ENCODE measurements at regions not wholly inside any gene's neighbourhood (a gene's known extent, or its start where the extent isn't known, plus 50 kb on each side); places are given as distances from the start of the nearest gene placed in this dataset.

DNA sequence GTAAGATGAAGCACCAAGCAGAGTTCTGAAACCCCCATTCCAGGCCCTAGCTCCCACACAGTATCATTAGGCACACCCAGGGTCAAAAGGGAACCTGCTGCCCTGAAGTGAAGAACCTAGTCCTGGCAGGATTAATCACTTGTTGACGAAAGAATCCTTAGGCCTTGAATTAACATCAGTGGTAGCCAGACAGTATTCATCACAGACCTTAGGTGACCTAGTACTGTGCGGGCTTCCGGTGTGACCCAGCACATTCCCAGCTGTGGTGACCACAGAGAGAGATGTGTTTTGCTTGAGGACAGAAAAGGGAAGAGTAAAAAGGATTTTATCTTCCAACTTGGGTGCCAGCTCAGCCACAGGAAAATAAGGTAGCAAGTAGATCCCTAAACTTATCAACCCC lies 1071.4 kb upstream of the FAM98A start:
- TF ChIP-seq, protein P1, sequence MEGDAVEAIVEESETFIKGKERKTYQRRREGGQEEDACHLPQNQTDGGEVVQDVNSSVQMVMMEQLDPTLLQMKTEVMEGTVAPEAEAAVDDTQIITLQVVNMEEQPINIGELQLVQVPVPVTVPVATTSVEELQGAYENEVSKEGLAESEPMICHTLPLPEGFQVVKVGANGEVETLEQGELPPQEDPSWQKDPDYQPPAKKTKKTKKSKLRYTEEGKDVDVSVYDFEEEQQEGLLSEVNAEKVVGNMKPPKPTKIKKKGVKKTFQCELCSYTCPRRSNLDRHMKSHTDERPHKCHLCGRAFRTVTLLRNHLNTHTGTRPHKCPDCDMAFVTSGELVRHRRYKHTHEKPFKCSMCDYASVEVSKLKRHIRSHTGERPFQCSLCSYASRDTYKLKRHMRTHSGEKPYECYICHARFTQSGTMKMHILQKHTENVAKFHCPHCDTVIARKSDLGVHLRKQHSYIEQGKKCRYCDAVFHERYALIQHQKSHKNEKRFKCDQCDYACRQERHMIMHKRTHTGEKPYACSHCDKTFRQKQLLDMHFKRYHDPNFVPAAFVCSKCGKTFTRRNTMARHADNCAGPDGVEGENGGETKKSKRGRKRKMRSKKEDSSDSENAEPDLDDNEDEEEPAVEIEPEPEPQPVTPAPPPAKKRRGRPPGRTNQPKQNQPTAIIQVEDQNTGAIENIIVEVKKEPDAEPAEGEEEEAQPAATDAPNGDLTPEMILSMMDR (conservative IDR thresholded peaks at IDR 0.05; ENCODE audit: low read depth), result no peak
- POLR2A ChIA-PET (ENCODE audit: low non-redundant PET), result no interaction called here
- CTCF ChIA-PET, result no interaction called here
- no peak for DNase-seq (ENCODE audit: low spot score)
- H3K27ac ChIP-seq, result no peak overlapping the region

DNA sequence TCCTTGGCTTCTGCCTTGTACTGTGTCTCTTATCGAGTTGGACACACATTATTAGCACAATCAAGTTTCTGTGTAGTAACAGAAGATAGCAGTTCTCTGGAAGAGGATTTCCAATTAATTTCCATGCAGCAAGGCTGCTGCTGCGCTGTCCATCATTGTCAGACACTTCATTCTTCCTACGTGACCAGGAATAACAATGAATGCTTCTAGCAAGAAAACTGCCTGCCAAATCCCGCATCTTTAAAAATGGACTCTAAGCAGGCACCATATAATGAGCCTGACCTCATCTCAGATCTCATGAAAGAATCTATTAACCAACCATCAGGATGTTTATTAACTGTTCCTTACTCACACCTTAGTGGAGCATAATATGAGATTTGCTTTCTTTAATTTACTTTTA lies 1067.7 kb upstream of the FAM98A start:
- ChIA-PET POLR2A (ENCODE audit: low non-redundant PET) (no interaction called here), CTCF (no interaction called here)
- DNase-seq (ENCODE audit: low spot score), result no peak
- TF ChIP-seq, protein P1 (conservative IDR thresholded peaks at IDR 0.05; ENCODE audit: low read depth), result no peak
- H3K27ac ChIP-seq, result no peak overlapping the region

- POLR2A ChIA-PET (ENCODE audit: low non-redundant PET), result no interaction called here
- DNase-seq (ENCODE audit: low spot score), result no peak
- CTCF ChIA-PET, result no interaction called here
- no peak overlapping the region for H3K27ac ChIP-seq
- TF ChIP-seq, protein P1 (conservative IDR thresholded peaks at IDR 0.05; ENCODE audit: low read depth), result no peak
Observed at GRCh38 chr2:34664266-34664665, 1065.2 kb upstream of the FAM98A start.

DNA sequence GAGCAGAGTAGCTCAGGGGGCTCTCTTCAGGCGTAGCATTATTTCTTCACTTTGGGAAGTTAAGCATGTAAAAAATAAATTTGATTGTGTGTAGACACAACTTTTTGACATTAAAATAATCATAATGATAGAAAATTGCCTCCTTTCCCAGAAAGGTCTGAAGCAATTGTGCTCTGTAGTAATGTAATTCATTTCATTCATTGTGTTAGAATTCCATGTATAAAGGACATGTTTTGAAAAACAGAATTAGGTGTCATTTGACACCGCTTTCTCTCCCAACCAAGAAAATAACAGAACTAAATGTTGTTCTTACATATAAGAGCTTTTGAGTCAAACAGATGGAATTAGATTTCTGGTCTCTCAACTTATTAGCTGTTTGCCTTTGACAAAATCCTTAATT lies 1064.2 kb upstream of the FAM98A start:
- DNase-seq (ENCODE audit: low spot score), result no peak
- POLR2A ChIA-PET (ENCODE audit: low non-redundant PET), result no interaction called here
- TF ChIP-seq, protein P1 (conservative IDR thresholded peaks at IDR 0.05; ENCODE audit: low read depth), result no peak
- H3K27ac ChIP-seq, result no peak overlapping the region
- CTCF ChIA-PET, result no interaction called here

GRCh38 chr2:34660741-34661140 lies 1061.6 kb upstream of the FAM98A start:
- TF ChIP-seq, protein P1 (conservative IDR thresholded peaks at IDR 0.05; ENCODE audit: low read depth), result no peak
- ChIA-PET CTCF (no interaction called here), POLR2A (ENCODE audit: low non-redundant PET) (no interaction called here)
- no peak for DNase-seq (ENCODE audit: low spot score)
- no peak overlapping the region for H3K27ac ChIP-seq

DNA sequence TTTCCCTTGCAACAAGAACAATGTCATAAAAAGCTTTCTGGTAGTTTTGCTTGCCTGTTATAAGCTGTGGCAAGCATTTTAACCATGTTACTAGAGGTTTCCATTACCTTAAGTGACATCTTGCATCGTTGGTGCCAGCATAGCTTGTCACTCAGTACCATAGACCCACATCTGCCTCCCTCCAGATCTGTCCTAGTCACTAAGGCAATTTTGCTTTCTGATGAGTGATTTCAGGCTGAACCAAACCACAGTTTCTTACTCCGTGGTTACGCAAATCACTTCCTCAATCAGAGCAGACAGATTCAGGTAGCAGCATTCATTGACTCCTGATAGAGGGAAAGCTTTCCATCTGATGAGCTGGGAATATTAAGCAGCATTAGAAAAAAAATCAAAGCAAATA lies 1057.5 kb upstream of the FAM98A start:
- POLR2A ChIA-PET (ENCODE audit: low non-redundant PET), result no interaction called here

More for the DNA sequence above, 1057.5 kb upstream of the FAM98A start:
- TF ChIP-seq, protein P1 (conservative IDR thresholded peaks at IDR 0.05; ENCODE audit: low read depth), result no peak
- CTCF ChIA-PET, result no interaction called here
- DNase-seq (ENCODE audit: low spot score), result no peak
- no peak overlapping the region for H3K27ac ChIP-seq
